ENCODE measurements at regions not wholly inside any gene's neighbourhood (a gene's known extent, or its start where the extent isn't known, plus 50 kb on each side); places are given as distances from the start of the nearest gene placed in this dataset.

- no peak overlapping the region for H3K27ac Mint-ChIP-seq
- POLR2A ChIA-PET, result no interaction called here
- CTCF ChIA-PET, result no interaction called here
- DNase-seq (no peak), ATAC-seq (ENCODE audit: low read depth) (no peak)
- no peak for TF ChIP-seq CTCF (IDR thresholded peaks at IDR 0.05)
- no peaks in the 10 kb centered on the region for H3K9me3 Mint-ChIP-seq
- no peaks in the 10 kb centered on the region for H3K36me3 Mint-ChIP-seq (ENCODE audit: low read depth)
- intact Hi-C loops (cut with micrococcal nuclease), result no loop called here
- no peak overlapping the region for H3K4me3 Mint-ChIP-seq
- no peaks in the 10 kb centered on the region for H3K27me3 Mint-ChIP-seq
- H3K4me1 Mint-ChIP-seq, result no peaks in the 10 kb centered on the region
Measured at GRCh38 chr13:94928127-94928775, 215.9 kb upstream of the SOX21 start.

DNA sequence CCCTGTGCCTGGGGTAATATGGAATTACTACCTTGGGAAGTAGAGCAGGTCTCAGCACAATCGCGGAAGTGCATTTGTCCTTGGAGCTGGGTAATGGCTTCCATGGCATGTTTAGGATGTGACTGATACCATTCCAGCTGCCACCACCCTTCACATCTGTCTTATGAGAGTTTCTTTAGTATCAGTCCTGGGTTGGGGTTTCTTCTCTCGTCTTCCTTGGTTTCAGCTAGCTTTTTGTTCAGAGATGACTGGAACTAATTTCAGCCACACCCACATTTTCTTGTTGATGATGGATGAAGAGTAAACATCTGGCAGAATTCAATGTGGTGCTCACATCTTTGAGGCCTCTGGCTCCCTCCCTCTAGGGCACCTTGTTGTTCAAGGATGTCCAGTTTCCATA, 212.9 kb upstream of the SOX21 start:
- ChIA-PET CTCF (no interaction called here), POLR2A (no interaction called here)
- no peaks in the 10 kb centered on the region for H3K36me3 Mint-ChIP-seq (ENCODE audit: low read depth)
- ATAC-seq (ENCODE audit: low read depth) (no peak), DNase-seq (no peak)
- TF ChIP-seq CTCF (IDR thresholded peaks at IDR 0.05), result no peak
- H3K9me3 Mint-ChIP-seq, result no peaks in the 10 kb centered on the region
- intact Hi-C loops (cut with micrococcal nuclease), result no loop called here
- H3K4me1 Mint-ChIP-seq, result no peaks in the 10 kb centered on the region
- no peak overlapping the region for H3K27ac Mint-ChIP-seq
- no peak overlapping the region for H3K4me3 Mint-ChIP-seq
- no peaks in the 10 kb centered on the region for H3K27me3 Mint-ChIP-seq

GRCh38 chr13:94921181-94921580, 208.8 kb upstream of the SOX21 start:
- H3K9me3 Mint-ChIP-seq, result no peaks in the 10 kb centered on the region
- no peak overlapping the region for H3K27ac Mint-ChIP-seq
- H3K27me3 Mint-ChIP-seq, result no peaks in the 10 kb centered on the region
- TF ChIP-seq CTCF (IDR thresholded peaks at IDR 0.05), result no peak
- ChIA-PET CTCF (no interaction called here), POLR2A (no interaction called here)
- no peaks in the 10 kb centered on the region for H3K4me1 Mint-ChIP-seq
- intact Hi-C loops (cut with micrococcal nuclease), result no loop called here
- no peak overlapping the region for H3K4me3 Mint-ChIP-seq
- ATAC-seq (ENCODE audit: low read depth) (no peak), DNase-seq (no peak)
- H3K36me3 Mint-ChIP-seq (ENCODE audit: low read depth), result no peaks in the 10 kb centered on the region

- DNase-seq, result no peak
- intact Hi-C loops (cut with micrococcal nuclease), result no loop called here
- Mint-ChIP-seq H3K4me1 (no peaks in the 10 kb centered on the region), H3K27me3 (no peaks in the 10 kb centered on the region), H3K27ac (no peak overlapping the region), H3K9me3 (no peaks in the 10 kb centered on the region), H3K4me3 (no peak overlapping the region), H3K36me3 (ENCODE audit: low read depth) (no peaks in the 10 kb centered on the region)
- ATAC-seq (ENCODE audit: low read depth), result no peak
- no peak for TF ChIP-seq CTCF (IDR thresholded peaks at IDR 0.05)
- CTCF ChIA-PET, result interaction anchor here (0.6 kb wide), 1 partner anchor 17 kb away, joined by 3 read pairs; no protein-coding TSS in a partner anchor
- POLR2A ChIA-PET, result no interaction called here
Measured at GRCh38 chr13:94920578-94920977, 208.2 kb upstream of the SOX21 start.

DNA sequence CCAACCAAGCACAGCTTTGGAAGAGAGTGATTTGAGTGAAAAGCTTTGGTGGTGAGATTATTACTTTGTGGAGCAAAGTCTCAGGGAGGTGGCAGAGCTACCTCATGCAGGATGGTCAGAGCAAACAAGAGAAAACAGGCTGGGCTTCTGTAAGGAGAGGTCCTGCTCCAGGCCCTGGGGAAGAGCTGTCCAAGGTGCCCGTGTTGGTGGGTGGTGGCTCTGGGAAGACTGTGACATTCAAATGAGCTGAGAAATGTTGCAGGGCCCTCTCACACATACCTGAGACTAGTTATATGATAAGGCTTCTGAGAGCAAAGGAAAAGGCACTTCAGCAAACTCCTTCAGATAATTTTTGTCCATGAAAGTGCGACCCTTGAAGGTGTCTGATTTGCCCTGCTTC, 205.5 kb upstream of the SOX21 start:
- no peaks in the 10 kb centered on the region for H3K9me3 Mint-ChIP-seq
- no peaks in the 10 kb centered on the region for H3K27me3 Mint-ChIP-seq
- no peak overlapping the region for H3K27ac Mint-ChIP-seq
- intact Hi-C loops (cut with micrococcal nuclease), result no loop called here
- TF ChIP-seq CTCF (IDR thresholded peaks at IDR 0.05), result no peak
- ATAC-seq (ENCODE audit: low read depth) (no peak), DNase-seq (no peak)
- POLR2A ChIA-PET, result no interaction called here
- H3K4me1 Mint-ChIP-seq, result no peaks in the 10 kb centered on the region
- no peak overlapping the region for H3K4me3 Mint-ChIP-seq
- CTCF ChIA-PET, result no interaction called here
- H3K36me3 Mint-ChIP-seq (ENCODE audit: low read depth), result no peaks in the 10 kb centered on the region

Data from activated B cell treated with CpG ODN at 0.5 μM for 24 hours (primary cell).